H1 (cell line): ENCODE measurements at regions not wholly inside any gene's neighbourhood (a gene's known extent, or its start where the extent isn't known, plus 50 kb on each side); places are given as distances from the start of the nearest gene placed in this dataset.

Source experiments
- CTCF ChIA-PET: fragments of 300-600 bp; sonication (Branson Sonifier 250); formaldehyde crosslinking; loops from one replicate; lab custom pipeline; 2021; ENCODE audit not compliant: partially characterized antibody; lab: Charles Lee
- POLR2A ChIA-PET: fragments of 300-600 bp; sonication (Branson Sonifier 250); formaldehyde crosslinking; loops from one replicate; lab custom pipeline; 2021; ENCODE audit warnings: inconsistent platforms; ENCODE audit not compliant: partially characterized antibody; lab: Charles Lee
- DNase-seq, 2 experiments: peaks; one replicate each; pipeline versions ENCODE4 v3.0.0 to v3.0.0-alpha.2; 2010 to 2022; ENCODE audit warnings: low spot score in 2 of 2, low read depth in 1 of 2, mixed read lengths in 1 of 2
- FAIRE-seq: peaks from 2 replicates; lab custom pipeline; 2011; peaks lifted over from hg19 to GRCh38; lab: Jason Lieb, UNC
- H2AFZ ChIP-seq: 2 replicates; pipeline ENCODE4 v1.8.1; 2012; ENCODE audit warnings: low read length, inconsistent platforms
- H2AK5ac ChIP-seq: 2 replicates; pipeline ENCODE4 v1.6.1; 2013; ENCODE audit warnings: low read depth, low read length
- H2BK120ac ChIP-seq: replicated peaks from 2 replicates; pipeline ENCODE3; 2013; ENCODE audit warnings: low read depth, low read length, inconsistent platforms
- H2BK12ac ChIP-seq: 2 replicates; pipeline ENCODE4 v1.6.1; 2013; ENCODE audit warnings: low read depth, low read length
- H2BK15ac ChIP-seq: 2 replicates; pipeline ENCODE4 v1.6.1; 2013; ENCODE audit warnings: low read length
- H2BK20ac ChIP-seq: 2 replicates; pipeline ENCODE4 v1.6.1; 2013; ENCODE audit warnings: low read length
- H2BK5ac ChIP-seq: 2 replicates; pipeline ENCODE4 v1.6.1; 2013; ENCODE audit warnings: low read depth, low read length
- H3K14ac ChIP-seq: 2 replicates; pipeline ENCODE4 v1.6.1; 2013; ENCODE audit warnings: inconsistent platforms; ENCODE audit not compliant: insufficient read length
- H3K18ac ChIP-seq: 2 replicates; pipeline ENCODE4 v1.6.1; 2013; ENCODE audit warnings: low read length; ENCODE audit errors: extremely low read depth
- H3K23ac ChIP-seq: 2 replicates; pipeline ENCODE4 v1.6.1; 2013; ENCODE audit warnings: inconsistent platforms; ENCODE audit not compliant: insufficient read length
- H3K23me2 ChIP-seq: 2 replicates; pipeline ENCODE4 v1.6.1; 2013; ENCODE audit warnings: low read depth, low read length
- H3K27ac ChIP-seq: 2 replicates; pipeline ENCODE4 v1.6.1; 2011; ENCODE audit warnings: low read depth, low read length, inconsistent platforms
- H3K27me3 ChIP-seq, 4 experiments: replicated peaks in 1 of 4; 1 replicate in 1 of 4; 2 replicates in 3 of 4; pipeline versions ENCODE4 v1.6.1 to v1.8.1; 2011 to 2013; ENCODE audit warnings: low read length in 3 of 4, mild to moderate bottlenecking in 3 of 4, inconsistent platforms in 2 of 4, mixed read lengths in 2 of 4, moderate library complexity in 1 of 4; ENCODE audit not compliant: control insufficient read depth in 3 of 4, insufficient read depth in 3 of 4; ENCODE audit errors: extremely low read depth in 1 of 4
- H3K36me3 ChIP-seq, 4 experiments: 2 replicates each; pipeline versions ENCODE4 v1.6.1 to v1.8.1; 2011 to 2013; ENCODE audit warnings: mild to moderate bottlenecking in 4 of 4, low read length in 3 of 4, moderate library complexity in 2 of 4, control low read depth in 1 of 4, inconsistent platforms in 1 of 4; ENCODE audit not compliant: insufficient read depth in 4 of 4, control insufficient read depth in 2 of 4
- H3K4ac ChIP-seq: replicated peaks from 2 replicates; pipeline ENCODE3; 2013; ENCODE audit warnings: low read length, low read depth, mixed read lengths, inconsistent platforms; ENCODE audit not compliant: insufficient read length
- H3K4me1 ChIP-seq, 4 experiments: replicated peaks in 1 of 4; 1 replicate in 1 of 4; 2 replicates in 3 of 4; pipeline versions ENCODE4 v1.6.1 to v1.8.1; 2011 to 2013; ENCODE audit warnings: low read length in 3 of 4, inconsistent platforms in 2 of 4, mixed read lengths in 1 of 4; ENCODE audit not compliant: insufficient read depth in 4 of 4, control insufficient read depth in 3 of 4
- H3K4me2 ChIP-seq, 2 experiments: 2 replicates each; pipeline versions ENCODE4 v1.6.1 to v1.8.1; 2011 to 2013; ENCODE audit warnings: low read depth in 2 of 2, low read length in 2 of 2, control low read depth in 1 of 2, inconsistent platforms in 1 of 2, mild to moderate bottlenecking in 1 of 2; ENCODE audit not compliant: insufficient read depth in 1 of 2
- H3K4me3 ChIP-seq, 4 experiments: fragments of 200-600, 300-600 bp in 1 of 4; sonication (generic), shearing (Covaris generic), sonication (Bioruptor Twin) in 1 of 4; 2 replicates each; pipeline versions ENCODE4 v1.5.1 to v1.8.1; 2011 to 2016; ENCODE audit warnings: low read length in 4 of 4, low read depth in 3 of 4, control low read depth in 2 of 4, inconsistent platforms in 2 of 4, mild to moderate bottlenecking in 2 of 4, mixed read lengths in 1 of 4, moderate library complexity in 1 of 4; ENCODE audit not compliant: insufficient read depth in 2 of 4; ENCODE audit errors: extremely low read depth in 1 of 4
- H3K56ac ChIP-seq: replicated peaks from 2 replicates; pipeline ENCODE3; 2013; ENCODE audit warnings: low read depth, mild to moderate bottlenecking, mixed read lengths, low read length, inconsistent platforms; ENCODE audit not compliant: insufficient read length
- H3K79me1 ChIP-seq: 2 replicates; pipeline ENCODE4 v1.6.1; 2013; ENCODE audit warnings: low read depth, low read length, control low read depth
- H3K79me2 ChIP-seq, 2 experiments: 2 replicates each; pipeline versions ENCODE4 v1.6.1 to v1.8.1; 2012 to 2013; ENCODE audit warnings: low read length in 2 of 2, mild to moderate bottlenecking in 2 of 2, inconsistent platforms in 1 of 2; ENCODE audit not compliant: insufficient read depth in 2 of 2, control insufficient read depth in 1 of 2
- H3K9ac ChIP-seq, 4 experiments: replicated peaks in 1 of 4; 1 replicate in 1 of 4; 2 replicates in 3 of 4; pipeline versions ENCODE4 v1.6.1 to v1.8.1; 2011 to 2013; ENCODE audit warnings: low read depth in 3 of 4, low read length in 3 of 4, control low read depth in 2 of 4, mild to moderate bottlenecking in 2 of 4, moderate library complexity in 2 of 4, inconsistent platforms in 1 of 4; ENCODE audit errors: extremely low read depth in 1 of 4
- H3K9me3 ChIP-seq, 2 experiments: 2 replicates each; pipeline versions ENCODE4 v1.6.1 to v1.8.1; 2012 to 2013; ENCODE audit warnings: mild to moderate bottlenecking in 2 of 2, moderate library complexity in 2 of 2, control low read depth in 1 of 2, inconsistent platforms in 1 of 2, low read depth in 1 of 2, low read length in 1 of 2, mixed read lengths in 1 of 2; ENCODE audit not compliant: insufficient read depth in 2 of 2
- H4K20me1 ChIP-seq, 2 experiments: replicated peaks in 1 of 2; 2 replicates each; pipeline versions ENCODE3 to v1.8.1; 2011 to 2013; ENCODE audit warnings: inconsistent platforms in 2 of 2, low read length in 2 of 2, mild to moderate bottlenecking in 1 of 2; ENCODE audit not compliant: insufficient read depth in 2 of 2, control insufficient read depth in 1 of 2
- H4K5ac ChIP-seq: 2 replicates; pipeline ENCODE4 v1.6.1; 2013; ENCODE audit warnings: low read length, low read depth, mixed read lengths, inconsistent platforms; ENCODE audit not compliant: insufficient read length
- H4K8ac ChIP-seq: 2 replicates; pipeline ENCODE4 v1.8.0; 2013; ENCODE audit warnings: mild to moderate bottlenecking, moderate library complexity, low read length, inconsistent platforms; ENCODE audit not compliant: insufficient read depth; ENCODE audit errors: extremely low read depth
- H4K91ac ChIP-seq: replicated peaks from 2 replicates; pipeline ENCODE3; 2013; ENCODE audit warnings: low read length, mixed read lengths, inconsistent platforms; ENCODE audit not compliant: insufficient read length
- BACH1 ChIP-seq: IDR thresholded peaks from 2 replicates; pipeline ENCODE4 v1.6.1; 2012; ENCODE audit warnings: low read length, improper control_type of control experiment
- BRCA1 ChIP-seq: IDR thresholded peaks from 2 replicates; pipeline ENCODE4 v1.6.1; 2012; ENCODE audit warnings: low read depth, low read length, improper control_type of control experiment
- E2F6 ChIP-seq: IDR thresholded peaks from 2 replicates; pipeline ENCODE4 v1.6.1; 2012; ENCODE audit warnings: inconsistent platforms
- FOSL1 ChIP-seq: IDR thresholded peaks from 2 replicates; pipeline ENCODE4 v1.6.1; 2011; ENCODE audit warnings: mild to moderate bottlenecking, low read depth, low read length, moderate library complexity; ENCODE audit not compliant: insufficient read depth
- HDAC6 ChIP-seq: IDR thresholded peaks from one replicate; pipeline ENCODE4 v1.7.1; 2012; ENCODE audit warnings: low read depth, mild to moderate bottlenecking, inconsistent platforms, low read length, moderate library complexity
- JUN ChIP-seq: IDR thresholded peaks from 2 replicates; pipeline ENCODE4 v1.6.1; 2011; ENCODE audit warnings: low read depth, mild to moderate bottlenecking, improper control_type of control experiment, low read length
- JUND ChIP-seq: IDR thresholded peaks from 2 replicates; pipeline ENCODE4 v1.6.1; 2011; ENCODE audit warnings: mild to moderate bottlenecking, improper control_type of control experiment, low read length
- POLR2AphosphoS5 ChIP-seq: IDR thresholded peaks from 2 replicates; pipeline ENCODE4 v1.6.1; 2011; ENCODE audit warnings: low read depth, low read length
- RBBP5 ChIP-seq: IDR thresholded peaks from 2 replicates; pipeline ENCODE4 v1.7.1; 2012; ENCODE audit warnings: low read depth, mild to moderate bottlenecking, inconsistent platforms, low read length, moderate library complexity, borderline replicate concordance
- SRF ChIP-seq: IDR thresholded peaks from 2 replicates; pipeline ENCODE4 v1.6.1; 2011; ENCODE audit warnings: mild to moderate bottlenecking, low read depth, low read length, moderate library complexity
- SUZ12 ChIP-seq: fragments of 200-600 bp; sonication (generic); IDR thresholded peaks from 2 replicates; pipeline ENCODE4 v1.6.1; 2012; ENCODE audit warnings: mild to moderate bottlenecking, inconsistent platforms, low read length, moderate library complexity, mixed read lengths
- TAF1 ChIP-seq: IDR thresholded peaks from 2 replicates; pipeline ENCODE4 v1.6.1; 2011; ENCODE audit warnings: mild to moderate bottlenecking, low read depth, low read length
- TAF7 ChIP-seq: optimal IDR thresholded peaks from 2 replicates; pipeline ENCODE3; 2011; ENCODE audit warnings: low read depth, mild to moderate bottlenecking, inconsistent platforms, low read length, moderate library complexity, borderline replicate concordance
- TBP ChIP-seq: IDR thresholded peaks from 2 replicates; pipeline ENCODE4 v1.6.1; 2011; ENCODE audit warnings: low read depth, low read length, improper control_type of control experiment
- USF2 ChIP-seq: IDR thresholded peaks from 2 replicates; pipeline ENCODE4 v1.6.1; 2011; ENCODE audit warnings: low read length, improper control_type of control experiment
- WGBS, 2 experiments: shearing (Covaris generic) in 1 of 2; methylation state at CpG; one replicate each; pipeline versions ENCODE4 v1.1.6 to v1.1.7; 2013 to 2015; ENCODE audit warnings: low lambda C conversion rate in 2 of 2, mixed read lengths in 2 of 2, inconsistent platforms in 1 of 2, low coverage in 1 of 2, missing lambda C conversion rate in 1 of 2; ENCODE audit not compliant: insufficient replicate concordance in 2 of 2, insufficient coverage in 1 of 2, insufficient read length in 1 of 2; ENCODE audit errors: extremely low coverage in 1 of 2, missing lambda C conversion rate in 1 of 2; 5-methylcytosine and 5-hydroxymethylcytosine counted together

GRCh38 chr1:239151937-239152336 is 234.4 kb upstream of the CHRM3 start:
- Histone ChIP-seq H3K36me3 (no peaks in the 10 kb centered on the region), H3K14ac (no peak overlapping the region), H2BK120ac (no peak overlapping the region), H2BK15ac (no peak overlapping the region), H3K9ac (no peak overlapping the region), H3K18ac (no peak overlapping the region), H4K91ac (no peak overlapping the region), H3K4me2 (no peak overlapping the region), H4K20me1 (no peaks in the 10 kb centered on the region), H3K79me1 (no peaks in the 10 kb centered on the region), H3K56ac (no peak overlapping the region), H3K4me3 (no peak overlapping the region), H2AFZ (no peak overlapping the region), H2BK12ac (no peak overlapping the region), H3K27me3 (no peaks in the 10 kb centered on the region), H3K23me2 (no peaks in the 10 kb centered on the region), H4K5ac (no peak overlapping the region), H3K4ac (no peak overlapping the region), H3K9me3 (0 out of 4 replicates have a peak, but pooled peaks cover 0 to 2% of the 10 kb centered on the region in 2 experiments), H3K23ac (no peak overlapping the region), H2AK5ac (no peak overlapping the region), H2BK5ac (no peak overlapping the region), H4K8ac (no peak overlapping the region), H3K79me2 (no peaks in the 10 kb centered on the region), H3K4me1 (no peaks in the 10 kb centered on the region; a peak in 1 of 7 replicates), H2BK20ac (no peak overlapping the region), H3K27ac (no peak overlapping the region)
- no peak for DNase-seq
- ChIA-PET CTCF (no interaction called here), POLR2A (no interaction called here)
- TF ChIP-seq TAF7 (no peak), SRF (no peak), POLR2AphosphoS5 (no peak), JUND (no peak), SUZ12 (no peak), E2F6 (no peak), USF2 (no peak), RBBP5 (no peak), TAF1 (no peak), BACH1 (no peak), BRCA1 (no peak), JUN (no peak), TBP (no peak), FOSL1 (no peak), HDAC6 (no peak)
- no peak for FAIRE-seq
- 96% methylated on average over 2 of the region's 2 CpGs; no CpG with 5 or more reads in 1 of the 2 experiments for WGBS, 2 experiments
